Body of pancreas (tissue), 4 donors: ENCODE measurements at regions not wholly inside any gene's neighbourhood (a gene's known extent, or its start where the extent isn't known, plus 50 kb on each side); places are given as distances from the start of the nearest gene placed in this dataset.
A peak's percentile ranks its signal among the peaks of the same experiment; 100 is the strongest.
"Not testable (repeated sequence)": the region's sequence is repeated elsewhere in the genome, so short reads cannot be mapped to it uniquely, and the experiment has no call there.

Source experiments
- ATAC-seq: fragments of 150-250 bp; one replicate; pipeline ENCODE4 v1.9.1; 2016
- DNase-seq, 4 donors: peaks; one replicate each; pipeline ENCODE4 v3.0.0-alpha.2; 2019
- H3K27ac ChIP-seq, 4 donors: fragments of 200-600 bp; sonication (generic); 1 replicate in 3 of 4; 2 replicates in 1 of 4; pipeline versions ENCODE4 v1.5.1 to v1.6.1; 2016 to 2019; ENCODE audit warnings: mild to moderate bottlenecking in 1 of 4, mixed read lengths in 1 of 4, moderate library complexity in 1 of 4
- H3K27me3 ChIP-seq, 2 donors: fragments of 200-600 bp; sonication (generic); one replicate each; pipeline ENCODE4 v1.6.0; 2016; ENCODE audit warnings: mild to moderate bottlenecking in 1 of 2
- H3K36me3 ChIP-seq, 2 donors: fragments of 200-600 bp; sonication (generic); replicated peaks in 1 of 2; 2 replicates each; pipeline ENCODE4 v1.5.1; 2016; ENCODE audit warnings: low read depth in 2 of 2; ENCODE audit not compliant: insufficient read depth in 1 of 2
- H3K4me1 ChIP-seq: fragments of 200-600 bp; sonication (generic); one replicate; pipeline ENCODE4 v1.6.0; 2016
- H3K4me3 ChIP-seq, 2 donors: fragments of 200-600 bp; sonication (generic); 1 replicate in 1 of 2; 2 replicates in 1 of 2; pipeline ENCODE4 v1.5.1; 2016 to 2019
- H3K9me3 ChIP-seq, 3 donors: fragments of 200-600 bp; sonication (generic); 1 replicate in 2 of 3; 2 replicates in 1 of 3; pipeline ENCODE4 v1.5.1; 2016
- CTCF ChIP-seq, 7 experiments: fragments of 450-650 bp in 4 of 7; fragments of 200-600 bp in 3 of 7; sonication (generic) in 3 of 7; IDR thresholded peaks; one replicate each; pipeline ENCODE4 v1.5.1; 2016 to 2019; ENCODE audit warnings: antibody characterized with exemption in 7 of 7
- POLR2A ChIP-seq, 3 donors: fragments of 450-650 bp; IDR thresholded peaks; one replicate each; pipeline ENCODE4 v1.6.1; 2016; ENCODE audit warnings: antibody characterized with exemption in 3 of 3, mild to moderate bottlenecking in 2 of 3
- WGBS, 2 donors: methylation state at CpG; one replicate each; pipeline ENCODE4 v1.1.5; 2017; 5-methylcytosine and 5-hydroxymethylcytosine counted together
- intact Hi-C: fragments of 100-400 bp; cut with DNase I; formaldehyde crosslinking; loops from one replicate; pipeline ENCODE4 v1.15.1; 2023

GRCh38 chr6:166798652-166799051 is 157.7 kb downstream of the RNASET2 start:
- ATAC-seq = no peak
- Histone ChIP-seq H3K4me3 (no peak overlapping the region), H3K36me3 (no peaks in the 10 kb centered on the region), H3K27ac (no peak overlapping the region), H3K4me1 (no peaks in the 10 kb centered on the region), H3K9me3 (no peaks in the 10 kb centered on the region), H3K27me3 (no peaks in the 10 kb centered on the region)
- WGBS, 2 donors = 57 to 74% methylated on average over 6 of the region's 6 CpGs
- DNase-seq = no peak
- no peak for TF ChIP-seq POLR2A (IDR thresholded peaks at IDR 0.05)
- no peak for TF ChIP-seq CTCF (IDR thresholded peaks at IDR 0.05)
- intact Hi-C loops = no loop called here

- 85 to 86% methylated on average over 12 of the region's 12 CpGs for WGBS, 2 donors
- ATAC-seq = no peak
These were observed 159.7 kb downstream of the RNASET2 start for GRCh38 chr6:166796610-166797009.

GRCh38 chr6:166795879-166796278 is 160.5 kb downstream of the RNASET2 start:
- ATAC-seq (no peak), DNase-seq (no peak)
- WGBS, 2 donors = 79 to 87% methylated on average over 3 of the region's 3 CpGs
- intact Hi-C loops = no loop called here
- Histone ChIP-seq H3K9me3 (no peaks in the 10 kb centered on the region), H3K4me3 (no peak overlapping the region), H3K27me3 (no peaks in the 10 kb centered on the region), H3K27ac (no peak overlapping the region), H3K4me1 (no peaks in the 10 kb centered on the region), H3K36me3 (no peaks in the 10 kb centered on the region)
- no peak for TF ChIP-seq CTCF (IDR thresholded peaks at IDR 0.05)
- no peak for TF ChIP-seq POLR2A (IDR thresholded peaks at IDR 0.05)

More at GRCh38 chr6:166796610-166797009, 159.7 kb downstream of the RNASET2 start:
- intact Hi-C loops = no loop called here
- H3K4me1 ChIP-seq = no peaks in the 10 kb centered on the region
- H3K27ac ChIP-seq = no peak overlapping the region
- no peak for TF ChIP-seq POLR2A (IDR thresholded peaks at IDR 0.05)
- no peak for TF ChIP-seq CTCF (IDR thresholded peaks at IDR 0.05)
- no peaks in the 10 kb centered on the region for H3K36me3 ChIP-seq
- H3K4me3 ChIP-seq = no peak overlapping the region
- DNase-seq = no peak
- H3K27me3 ChIP-seq = no peaks in the 10 kb centered on the region
- no peaks in the 10 kb centered on the region for H3K9me3 ChIP-seq

- H3K36me3 ChIP-seq, ATAC-seq, H3K27me3 ChIP-seq, DNase-seq, H3K9me3 ChIP-seq, H3K4me1 ChIP-seq, H3K4me3 ChIP-seq, H3K27ac ChIP-seq, intact Hi-C loops: not testable (repeated sequence)
- 73 to 92% methylated on average over 3 of the region's 3 CpGs for WGBS, 2 donors
These were observed 163.8 kb upstream of the RPS6KA2 start for GRCh38 chr6:166790808-166791207.

- WGBS, 2 donors = 86 to 93% methylated on average over 12 to 22 of the region's 22 CpGs
- DNase-seq, H3K9me3 ChIP-seq, intact Hi-C loops, H3K4me3 ChIP-seq, ATAC-seq, H3K27ac ChIP-seq, H3K4me1 ChIP-seq, H3K36me3 ChIP-seq, H3K27me3 ChIP-seq: not testable (repeated sequence)
These were observed 161.9 kb upstream of the RPS6KA2 start for GRCh38 chr6:166788846-166789529.

GRCh38 chr6:166786704-166787293 is 159.7 kb upstream of the RPS6KA2 start:
- no peaks in the 10 kb centered on the region for H3K9me3 ChIP-seq
- DNase-seq (peak in 1 of 4 donors; percentile 56), ATAC-seq (peak; percentile 58)
- H3K4me1 ChIP-seq = no peaks in the 10 kb centered on the region
- no peak overlapping the region for H3K4me3 ChIP-seq
- intact Hi-C loops = no loop called here
- no peak for TF ChIP-seq POLR2A (IDR thresholded peaks at IDR 0.05)
- TF ChIP-seq CTCF (IDR thresholded peaks at IDR 0.05) = peak; percentile 45 to 73 (median 64)
- no peaks in the 10 kb centered on the region for H3K36me3 ChIP-seq
- H3K27me3 ChIP-seq = no peaks in the 10 kb centered on the region
- 3 to 4% methylated on average over 3 of the region's 3 CpGs for WGBS, 2 donors
- no peak overlapping the region for H3K27ac ChIP-seq
